ENCODE measurements at regions not wholly inside any gene's neighbourhood (a gene's known extent, or its start where the extent isn't known, plus 50 kb on each side); places are given as distances from the start of the nearest gene placed in this dataset.

- H3K27ac Mint-ChIP-seq = no peak overlapping the region
- H3K4me1 Mint-ChIP-seq (ENCODE audit: low read depth) = no peaks in the 10 kb centered on the region
- intact Hi-C loops (cut with micrococcal nuclease) = no loop called here
- ChIA-PET CTCF (no interaction called here), POLR2A (no interaction called here)
- no peaks in the 10 kb centered on the region for H3K36me3 Mint-ChIP-seq
- DNase-seq = no peak
- peaks cover 15% of the 10 kb centered on the region for H3K9me3 Mint-ChIP-seq
- no peak overlapping the region for H3K4me3 Mint-ChIP-seq
- no peaks in the 10 kb centered on the region for H3K27me3 Mint-ChIP-seq
These were observed 556.2 kb upstream of the FZD8 start for GRCh38 chr10:36198322-36198721.

DNA sequence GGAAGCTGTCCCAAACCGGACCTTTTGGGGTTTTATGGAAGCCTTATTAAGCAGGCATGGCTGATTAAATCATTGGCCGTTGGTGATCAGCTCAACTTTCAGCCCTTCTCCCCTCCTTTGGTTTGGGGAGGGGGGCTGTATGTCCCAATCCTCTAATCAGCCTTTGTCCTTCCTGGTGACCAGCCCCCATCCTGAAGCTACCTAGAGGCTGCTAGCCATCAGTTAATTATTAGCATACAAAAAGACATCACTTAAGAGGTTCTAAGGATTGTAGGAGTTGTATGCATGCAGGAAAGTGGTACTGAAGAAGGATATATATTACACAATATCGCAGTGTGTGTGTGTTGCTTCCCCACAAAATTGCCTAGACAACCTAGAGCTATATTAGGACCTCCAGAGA is 553.3 kb upstream of the FZD8 start:
- no peaks in the 10 kb centered on the region for H3K36me3 Mint-ChIP-seq
- no peaks in the 10 kb centered on the region for H3K4me1 Mint-ChIP-seq (ENCODE audit: low read depth)
- DNase-seq = no peak
- peaks cover 35% of the 10 kb centered on the region for H3K9me3 Mint-ChIP-seq
- no peak overlapping the region for H3K27ac Mint-ChIP-seq
- intact Hi-C loops (cut with micrococcal nuclease) = no loop called here
- ChIA-PET POLR2A (no interaction called here), CTCF (no interaction called here)
- H3K4me3 Mint-ChIP-seq = no peak overlapping the region
- no peaks in the 10 kb centered on the region for H3K27me3 Mint-ChIP-seq

GRCh38 chr10:36194276-36194675 is 552.2 kb upstream of the FZD8 start:
- DNase-seq = no peak
- no peaks in the 10 kb centered on the region for H3K27me3 Mint-ChIP-seq
- intact Hi-C loops (cut with micrococcal nuclease) = no loop called here
- POLR2A ChIA-PET = no interaction called here
- CTCF ChIA-PET = no interaction called here
- no peaks in the 10 kb centered on the region for H3K4me1 Mint-ChIP-seq (ENCODE audit: low read depth)
- peaks cover 43% of the 10 kb centered on the region for H3K9me3 Mint-ChIP-seq
- no peak overlapping the region for H3K27ac Mint-ChIP-seq
- no peaks in the 10 kb centered on the region for H3K36me3 Mint-ChIP-seq
- no peak overlapping the region for H3K4me3 Mint-ChIP-seq

- peaks cover 36% of the 10 kb centered on the region for H3K9me3 Mint-ChIP-seq
- POLR2A ChIA-PET = no interaction called here
- no peaks in the 10 kb centered on the region for H3K36me3 Mint-ChIP-seq
- H3K4me1 Mint-ChIP-seq (ENCODE audit: low read depth) = no peaks in the 10 kb centered on the region
- no peak for DNase-seq
- intact Hi-C loops (cut with micrococcal nuclease) = no loop called here
- H3K4me3 Mint-ChIP-seq = no peak overlapping the region
- no peak overlapping the region for H3K27ac Mint-ChIP-seq
- CTCF ChIA-PET = no interaction called here
- no peaks in the 10 kb centered on the region for H3K27me3 Mint-ChIP-seq
These were observed 548.9 kb upstream of the FZD8 start for GRCh38 chr10:36191009-36191408.

DNA sequence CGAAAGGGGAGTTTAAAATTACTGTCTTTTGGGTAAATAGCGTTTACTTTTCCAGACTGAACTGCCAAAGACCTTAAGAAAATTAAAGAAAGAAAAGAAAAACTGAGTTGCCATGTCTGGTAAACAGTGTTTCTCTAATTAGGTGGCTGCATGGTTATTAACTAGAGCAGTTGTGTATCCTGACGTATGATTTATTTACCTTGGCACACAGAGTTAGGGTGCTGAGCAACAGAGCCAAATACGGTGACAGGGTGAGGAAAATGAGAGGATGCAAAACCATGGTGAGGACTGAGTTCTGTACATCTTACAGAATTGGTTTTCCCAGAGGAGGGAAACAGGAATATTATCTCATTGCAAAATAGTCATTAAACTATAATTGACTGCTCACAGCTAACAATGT is 546.4 kb upstream of the FZD8 start:
- H3K36me3 Mint-ChIP-seq = no peaks in the 10 kb centered on the region
- CTCF ChIA-PET = no interaction called here
- intact Hi-C loops (cut with micrococcal nuclease) = no loop called here
- no peak overlapping the region for H3K4me3 Mint-ChIP-seq
- no peak overlapping the region for H3K27ac Mint-ChIP-seq
- no peaks in the 10 kb centered on the region for H3K27me3 Mint-ChIP-seq
- H3K4me1 Mint-ChIP-seq (ENCODE audit: low read depth) = no peaks in the 10 kb centered on the region
- POLR2A ChIA-PET = no interaction called here
- H3K9me3 Mint-ChIP-seq = peaks cover 32% of the 10 kb centered on the region
- DNase-seq = no peak

- DNase-seq = no peak
- H3K9me3 Mint-ChIP-seq = peaks cover 28% of the 10 kb centered on the region
These were observed 546.0 kb upstream of the FZD8 start for GRCh38 chr10:36188080-36188453.

GRCh38 chr10:36187380-36188079 is 545.4 kb upstream of the FZD8 start:
- DNase-seq = no peak
- ChIA-PET CTCF (interaction anchor here (0.5 kb wide), 1 partner anchor 14 kb away, joined by 3 read pairs; no protein-coding TSS in a partner anchor), POLR2A (no interaction called here)
- Mint-ChIP-seq H3K4me1 (ENCODE audit: low read depth) (no peaks in the 10 kb centered on the region), H3K4me3 (no peak overlapping the region), H3K9me3 (peaks cover 25% of the 10 kb centered on the region), H3K27ac (no peak overlapping the region), H3K27me3 (no peaks in the 10 kb centered on the region), H3K36me3 (no peaks in the 10 kb centered on the region)
- intact Hi-C loops (cut with micrococcal nuclease) = no loop called here

More at GRCh38 chr10:36188080-36188453, 546.0 kb upstream of the FZD8 start:
- no peaks in the 10 kb centered on the region for H3K36me3 Mint-ChIP-seq
- H3K4me1 Mint-ChIP-seq (ENCODE audit: low read depth) = no peaks in the 10 kb centered on the region
- no peaks in the 10 kb centered on the region for H3K27me3 Mint-ChIP-seq
- no peak overlapping the region for H3K27ac Mint-ChIP-seq
- CTCF ChIA-PET = no interaction called here
- POLR2A ChIA-PET = no interaction called here
- intact Hi-C loops (cut with micrococcal nuclease) = no loop called here
- no peak overlapping the region for H3K4me3 Mint-ChIP-seq

DNA sequence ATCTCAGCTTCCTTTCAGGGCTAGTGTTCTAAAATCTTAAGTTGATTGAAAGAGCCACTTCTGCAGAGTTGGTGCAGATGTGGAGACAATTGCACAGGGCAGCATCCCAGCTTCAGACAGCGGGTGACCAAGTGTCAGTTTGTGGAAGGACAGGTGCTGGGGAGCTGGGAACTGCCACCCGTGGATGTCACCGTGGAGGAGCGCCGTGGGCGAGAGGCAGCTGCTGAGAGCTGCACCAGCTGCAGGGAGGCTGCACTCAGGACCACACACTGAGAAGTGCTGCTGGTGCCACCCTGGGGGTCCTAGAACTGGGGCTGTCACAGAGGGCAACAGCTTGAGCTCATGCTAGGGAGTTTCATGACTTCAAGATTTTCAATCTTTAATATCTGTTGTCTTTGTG is 543.0 kb upstream of the FZD8 start:
- Mint-ChIP-seq H3K4me1 (ENCODE audit: low read depth) (no peaks in the 10 kb centered on the region), H3K9me3 (peaks cover 10% of the 10 kb centered on the region), H3K27ac (no peak overlapping the region), H3K36me3 (no peaks in the 10 kb centered on the region), H3K4me3 (no peak overlapping the region), H3K27me3 (no peaks in the 10 kb centered on the region)
- CTCF ChIA-PET = no interaction called here
- POLR2A ChIA-PET = no interaction called here
- intact Hi-C loops (cut with micrococcal nuclease) = no loop called here
- no peak for DNase-seq

- ChIA-PET CTCF (no interaction called here), POLR2A (no interaction called here)
- intact Hi-C loops (cut with micrococcal nuclease) = no loop called here
- no peak overlapping the region for H3K27ac Mint-ChIP-seq
- H3K27me3 Mint-ChIP-seq = no peaks in the 10 kb centered on the region
- H3K9me3 Mint-ChIP-seq = peaks cover 9% of the 10 kb centered on the region
- DNase-seq = no peak
- no peaks in the 10 kb centered on the region for H3K36me3 Mint-ChIP-seq
- H3K4me1 Mint-ChIP-seq (ENCODE audit: low read depth) = no peaks in the 10 kb centered on the region
- H3K4me3 Mint-ChIP-seq = no peak overlapping the region
These were observed 541.6 kb upstream of the FZD8 start for GRCh38 chr10:36183726-36184125.

GRCh38 chr10:36183056-36183455 is 541.0 kb upstream of the FZD8 start:
- Mint-ChIP-seq H3K4me3 (no peak overlapping the region), H3K36me3 (no peaks in the 10 kb centered on the region), H3K9me3 (peaks cover 9% of the 10 kb centered on the region), H3K27me3 (no peaks in the 10 kb centered on the region), H3K4me1 (ENCODE audit: low read depth) (no peaks in the 10 kb centered on the region), H3K27ac (no peak overlapping the region)
- ChIA-PET POLR2A (no interaction called here), CTCF (no interaction called here)
- DNase-seq = no peak
- intact Hi-C loops (cut with micrococcal nuclease) = no loop called here

GRCh38 chr10:36182606-36183005 is 540.5 kb upstream of the FZD8 start:
- Mint-ChIP-seq H3K9me3 (peaks cover 9% of the 10 kb centered on the region), H3K27ac (no peak overlapping the region), H3K36me3 (no peaks in the 10 kb centered on the region), H3K4me3 (no peak overlapping the region), H3K4me1 (ENCODE audit: low read depth) (no peaks in the 10 kb centered on the region), H3K27me3 (no peaks in the 10 kb centered on the region)
- ChIA-PET CTCF (no interaction called here), POLR2A (no interaction called here)
- no peak for DNase-seq
- intact Hi-C loops (cut with micrococcal nuclease) = no loop called here

GRCh38 chr10:36182179-36182566 is 540.1 kb upstream of the FZD8 start:
- Mint-ChIP-seq H3K4me1 (ENCODE audit: low read depth) (no peaks in the 10 kb centered on the region), H3K36me3 (no peaks in the 10 kb centered on the region), H3K4me3 (no peak overlapping the region), H3K9me3 (peaks cover 9% of the 10 kb centered on the region), H3K27me3 (no peaks in the 10 kb centered on the region), H3K27ac (no peak overlapping the region)
- POLR2A ChIA-PET = no interaction called here
- DNase-seq = no peak
- intact Hi-C loops (cut with micrococcal nuclease) = no loop called here
- CTCF ChIA-PET = no interaction called here

DNA sequence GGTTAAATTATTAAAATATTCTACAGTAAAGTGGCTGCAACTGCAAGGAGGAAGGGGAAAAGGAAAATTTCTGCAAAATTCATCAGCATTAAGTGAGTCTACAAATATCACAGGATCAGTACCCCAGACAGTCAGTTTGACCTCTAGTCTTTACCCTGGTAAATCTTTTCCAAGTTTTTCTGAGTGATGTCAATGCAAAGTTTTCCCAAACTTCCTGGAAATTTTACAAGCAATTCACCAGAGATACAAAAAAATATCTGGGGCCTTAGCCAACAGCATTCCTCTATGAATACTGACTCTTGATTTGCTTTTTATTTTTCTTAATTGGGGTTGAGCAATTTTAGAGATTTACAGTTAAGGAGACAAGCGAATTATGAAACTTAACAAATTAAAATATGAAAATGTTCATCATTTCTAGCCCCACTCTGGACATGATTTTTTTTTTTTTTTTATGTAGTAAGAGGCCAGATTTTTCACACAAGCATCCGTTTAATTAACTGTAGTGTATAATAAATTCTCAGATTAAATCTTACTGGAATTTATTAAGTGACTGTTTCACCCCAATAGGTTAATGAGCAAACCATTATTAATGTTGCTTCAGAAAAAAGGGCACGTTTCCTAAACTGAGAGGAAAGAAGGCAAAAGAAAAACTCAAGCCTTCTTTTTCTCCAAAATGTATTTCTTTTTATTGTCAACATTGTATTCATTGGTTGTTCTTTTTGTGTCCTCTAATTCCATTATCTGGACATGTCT is 539.5 kb upstream of the FZD8 start:
- DNase-seq = no peak
- H3K4me1 Mint-ChIP-seq (ENCODE audit: low read depth) = no peaks in the 10 kb centered on the region

More for the DNA sequence above, 539.5 kb upstream of the FZD8 start:
- peaks cover 9% of the 10 kb centered on the region for H3K9me3 Mint-ChIP-seq
- H3K4me3 Mint-ChIP-seq = no peak overlapping the region
- no peaks in the 10 kb centered on the region for H3K36me3 Mint-ChIP-seq
- ChIA-PET POLR2A (no interaction called here), CTCF (no interaction called here)
- H3K27ac Mint-ChIP-seq = no peak overlapping the region
- intact Hi-C loops (cut with micrococcal nuclease) = no loop called here
- H3K27me3 Mint-ChIP-seq = no peaks in the 10 kb centered on the region

Data from activated CD4-positive, alpha-beta memory T cell treated with anti-CD3 and anti-CD28 coated beads for 36 hours (primary cell).